PC-3 (cell line): ENCODE measurements at regions not wholly inside any gene's neighbourhood (a gene's known extent, or its start where the extent isn't known, plus 50 kb on each side); places are given as distances from the start of the nearest gene placed in this dataset.

Experiments
- ATAC-seq: fragments of 200-7000 bp; cut with Tn5 transposase; 2 replicates; pipeline ENCODE4 v1.9.1; 2020; ENCODE audit warnings: mild to moderate bottlenecking, moderate library complexity
- BruUV-seq: library from RNA; stranded (reverse); fragments of 400-500 nt; replicated peaks from 2 replicates; lab custom pipeline; 2021; lab: Mats Ljungman, UMichigan
- CTCF ChIA-PET: fragments of 300-600 bp; sonication (Branson Sonifier 250); formaldehyde crosslinking; loops from one replicate; lab custom pipeline; 2022; ENCODE audit warnings: antibody characterized with exemption; lab: Charles Lee
- POLR2A ChIA-PET: fragments of 300-600 bp; sonication (Branson Sonifier 250); formaldehyde crosslinking; loops from one replicate; lab custom pipeline; 2022; ENCODE audit warnings: antibody characterized with exemption; ENCODE audit not compliant: unreplicated experiment; lab: Charles Lee
- DNase-seq: peaks from one replicate; pipeline ENCODE4 v3.0.0-alpha.2; 2015
- H2AFZ ChIP-seq: fragments of 300-600 bp; sonication (generic); 2 replicates; pipeline ENCODE4 v1.6.0; 2016; ENCODE audit warnings: antibody characterized with exemption, low read length
- H3F3A ChIP-seq: fragments of 300-600 bp; sonication (generic); one replicate; pipeline ENCODE4 v1.6.0; 2017; ENCODE audit warnings: antibody characterized with exemption, low read length, control low read depth, mild to moderate bottlenecking; ENCODE audit not compliant: unreplicated experiment
- H3K27ac ChIP-seq: fragments of 300-600 bp; sonication (generic); 2 replicates; pipeline ENCODE4 v1.5.1; 2016; ENCODE audit warnings: mild to moderate bottlenecking, low read length
- H3K27me3 ChIP-seq: fragments of 300-600 bp; sonication (generic); 2 replicates; pipeline ENCODE4 v1.6.1; 2016; ENCODE audit warnings: low read length, mixed read lengths
- H3K36me3 ChIP-seq: fragments of 300-600 bp; sonication (generic); 2 replicates; pipeline ENCODE4 v1.6.1; 2016; ENCODE audit warnings: low read depth, mixed run types, low read length, mixed read lengths
- H3K4me1 ChIP-seq: fragments of 300-600 bp; sonication (generic); 2 replicates; pipeline ENCODE4 v1.5.1; 2016; ENCODE audit warnings: low read length; ENCODE audit not compliant: insufficient read depth
- H3K4me2 ChIP-seq: fragments of 300-600 bp; sonication (generic); 2 replicates; pipeline ENCODE4 v1.6.0; 2016; ENCODE audit warnings: low read length
- H3K4me3 ChIP-seq: fragments of 300-600 bp; sonication (generic); 2 replicates; pipeline ENCODE4 v1.5.1; 2016; ENCODE audit warnings: mild to moderate bottlenecking, low read length, mixed read lengths
- H3K79me2 ChIP-seq: fragments of 300-600 bp; sonication (generic); 2 replicates; pipeline ENCODE4 v1.6.1; 2017; ENCODE audit warnings: low read length, mixed read lengths
- H3K9ac ChIP-seq: fragments of 300-600 bp; sonication (generic); 2 replicates; pipeline ENCODE4 v1.6.0; 2016; ENCODE audit warnings: mild to moderate bottlenecking, low read length
- H3K9me2 ChIP-seq: fragments of 300-600 bp; sonication (generic); replicated peaks from 2 replicates; pipeline ENCODE4 v1.6.1; 2016; ENCODE audit warnings: mixed run types, low read length, mixed read lengths
- H3K9me3 ChIP-seq: fragments of 300-600 bp; sonication (generic); 2 replicates; pipeline ENCODE4 v1.6.1; 2016; ENCODE audit warnings: low read length, mixed read lengths
- H4K20me1 ChIP-seq: fragments of 300-600 bp; sonication (generic); 2 replicates; pipeline ENCODE4 v1.6.1; 2016; ENCODE audit warnings: low read length, mixed read lengths
- CTCF ChIP-seq: fragments of 300-600 bp; sonication (generic); conservative IDR thresholded peaks from 2 replicates; pipeline ENCODE4 v1.5.1; 2017; ENCODE audit warnings: antibody characterized with exemption, low read depth, mild to moderate bottlenecking, low read length
- EZH2 ChIP-seq: fragments of 300-600 bp; sonication (generic); IDR thresholded peaks from one replicate; pipeline ENCODE4 v1.6.1; 2017; ENCODE audit warnings: antibody characterized with exemption, mild to moderate bottlenecking, low read length; ENCODE audit not compliant: unreplicated experiment
- EZH2phosphoT487 ChIP-seq: fragments of 300-600 bp; sonication (generic); IDR thresholded peaks from 2 replicates; pipeline ENCODE4 v1.6.1; 2018; ENCODE audit warnings: mild to moderate bottlenecking, antibody characterized with exemption, low read length, borderline replicate concordance
- intact Hi-C: fragments of 100-400 bp; cut with micrococcal nuclease; formaldehyde crosslinking; loops from 2 replicates; pipeline ENCODE4 v1.9.0; 2023

- ChIA-PET CTCF (interaction anchor here (1.4 kb wide), 1 partner anchor 233 kb away, joined by 5 read pairs; no protein-coding TSS in a partner anchor), POLR2A (no interaction called here)
- Histone ChIP-seq H3K27me3 (no peaks in the 10 kb centered on the region), H3K4me3 (peak overlapping the region; percentile 35; the same call in 1 of the 2 replicates), H3K9ac (no peak overlapping the region), H3K27ac (peak overlapping the region; percentile 75), H3K9me3 (no peaks in the 10 kb centered on the region), H3K4me1 (peaks cover 39% of the 10 kb centered on the region), H3F3A (no peaks in the 10 kb centered on the region), H3K9me2 (no peaks in the 10 kb centered on the region), H3K36me3 (no peaks in the 10 kb centered on the region), H4K20me1 (no peaks in the 10 kb centered on the region), H3K4me2 (peak overlapping the region; percentile 73), H2AFZ (no peak overlapping the region), H3K79me2 (no peaks in the 10 kb centered on the region)
- intact Hi-C loops: loop anchor here (1.0 to 5.0 kb wide), 3 partner anchors 47 to 176 kb away; no protein-coding TSS in a partner anchor
- ATAC-seq: peak; percentile 70
- TF ChIP-seq CTCF: no peak
- TF ChIP-seq EZH2: no peak
- TF ChIP-seq EZH2phosphoT487: no peak
- DNase-seq: peak; percentile 77
- BruUV-seq: no TSS peak
Measured at GRCh38 chr10:123377883-123378282, 223.7 kb downstream of the BUB3 start.

- TF ChIP-seq EZH2phosphoT487 (no peak), CTCF (no peak), EZH2 (no peak)
- Histone ChIP-seq H3K9me3 (no peaks in the 10 kb centered on the region), H3K27ac (peak overlapping the region; percentile 75), H3F3A (no peaks in the 10 kb centered on the region), H3K9ac (no peak overlapping the region), H2AFZ (no peak overlapping the region), H4K20me1 (no peaks in the 10 kb centered on the region), H3K36me3 (no peaks in the 10 kb centered on the region), H3K27me3 (no peaks in the 10 kb centered on the region), H3K4me3 (peak overlapping the region; percentile 35; the same call in 1 of the 2 replicates), H3K4me2 (peak overlapping the region; percentile 73), H3K4me1 (peaks cover 39% of the 10 kb centered on the region), H3K79me2 (no peaks in the 10 kb centered on the region), H3K9me2 (no peaks in the 10 kb centered on the region)
- BruUV-seq: no TSS peak
- intact Hi-C loops: loop anchor here (1.0 to 5.0 kb wide), 3 partner anchors 47 to 176 kb away; no protein-coding TSS in a partner anchor
- ATAC-seq (peak; percentile 59), DNase-seq (peak; percentile 43)
- CTCF ChIA-PET: interaction anchor here (1.4 kb wide), 1 partner anchor 233 kb away, joined by 5 read pairs; no protein-coding TSS in a partner anchor
- POLR2A ChIA-PET: no interaction called here
Measured at GRCh38 chr10:123378302-123378701, 224.1 kb downstream of the BUB3 start.

GRCh38 chr10:123379156-123379555 lies 225.0 kb downstream of the BUB3 start:
- no peak overlapping the region for H3K27ac ChIP-seq
- intact Hi-C loops: loop anchor here (5.0 kb wide), 2 partner anchors 107 to 177 kb away; no protein-coding TSS in a partner anchor
- no peak overlapping the region for H2AFZ ChIP-seq
- H3K79me2 ChIP-seq: no peaks in the 10 kb centered on the region
- H4K20me1 ChIP-seq: no peaks in the 10 kb centered on the region
- POLR2A ChIA-PET: no interaction called here
- H3F3A ChIP-seq: no peaks in the 10 kb centered on the region
- ATAC-seq (no peak), DNase-seq (no peak)
- no TSS peak for BruUV-seq
- peaks cover 39% of the 10 kb centered on the region for H3K4me1 ChIP-seq
- TF ChIP-seq CTCF (no peak), EZH2phosphoT487 (no peak), EZH2 (no peak)
- no peak overlapping the region for H3K4me3 ChIP-seq
- no peaks in the 10 kb centered on the region for H3K27me3 ChIP-seq
- H3K36me3 ChIP-seq: no peaks in the 10 kb centered on the region
- CTCF ChIA-PET: interaction anchor here (1.4 kb wide), 1 partner anchor 234 kb away, joined by 5 read pairs; no protein-coding TSS in a partner anchor
- H3K4me2 ChIP-seq: 0 out of 2 replicates have a peak overlapping the region, but pooled peaks have one; percentile 73
- H3K9me2 ChIP-seq: no peaks in the 10 kb centered on the region
- no peak overlapping the region for H3K9ac ChIP-seq
- no peaks in the 10 kb centered on the region for H3K9me3 ChIP-seq
